Mucosa of descending colon (tissue), 3 donors: ENCODE measurements at regions not wholly inside any gene's neighbourhood (a gene's known extent, or its start where the extent isn't known, plus 50 kb on each side); places are given as distances from the start of the nearest gene placed in this dataset.

Experiments used
- ATAC-seq: fragments of 200-7000 bp; cut with Tn5 transposase; one replicate; pipeline ENCODE4 v1.9.1; 2020; ENCODE audit warnings: mild to moderate bottlenecking, moderate library complexity
- DNase-seq, 3 donors: peaks; one replicate each; pipeline ENCODE4 v3.0.0-alpha.2; 2020
- H3K36me3 ChIP-seq: fragments of 200-600 bp; one replicate; pipeline ENCODE4 v1.8.0; 2021; ENCODE audit warnings: low read depth, mild to moderate bottlenecking
- H3K4me1 ChIP-seq: fragments of 200-600 bp; one replicate; pipeline ENCODE4 v1.8.0; 2021; ENCODE audit warnings: low read depth, mild to moderate bottlenecking
- H3K4me3 ChIP-seq: fragments of 200-600 bp; one replicate; pipeline ENCODE4 v1.8.0; 2021; ENCODE audit warnings: mild to moderate bottlenecking
- H3K9me3 ChIP-seq: fragments of 200-600 bp; one replicate; pipeline ENCODE4 v1.8.0; 2021; ENCODE audit warnings: mild to moderate bottlenecking
- intact Hi-C, 2 donors: fragments of 100-400 bp; cut with DNase I in 1 of 2; cut with micrococcal nuclease in 1 of 2; formaldehyde crosslinking; loops; one replicate each; pipeline versions ENCODE4 v1.11.0 to v1.11.1; 2022; cut with DNase I, micrococcal nuclease
- TF ChIP-seq, protein P1 (sequence below): fragments of 200-600 bp; IDR thresholded peaks from one replicate; pipeline ENCODE4 v1.8.0; 2022; ENCODE audit warnings: antibody characterized with exemption, mild to moderate bottlenecking
- donor health status: DM: no; HTN: no; CAD: no; lungs with moderate emphysema.
- donor health status: DM: no; HTN: no; CAD: no.
- donor health status: DM: no; HTN: yes; CAD: no.

DNA sequence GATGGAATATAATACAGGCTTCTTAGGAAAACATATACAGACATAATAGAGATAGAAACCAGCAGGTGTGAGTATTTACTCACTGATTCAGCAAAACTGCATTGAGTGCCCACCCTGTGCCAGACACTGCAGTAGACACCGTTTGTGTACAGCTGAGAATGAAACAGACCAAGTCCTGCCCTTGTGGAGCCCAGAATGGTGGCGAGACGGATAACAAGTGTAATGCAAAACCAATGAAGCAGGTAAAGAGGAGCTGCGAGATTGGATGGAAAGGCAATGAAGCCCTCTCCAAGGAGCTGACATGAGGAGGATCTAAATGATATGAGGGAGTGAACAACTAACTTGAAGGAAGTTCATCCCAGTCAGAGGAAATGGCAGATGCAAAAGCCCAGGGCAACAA is 256.4 kb downstream of the MEX3B start:
- H3K9me3 ChIP-seq = no peaks in the 10 kb centered on the region
- TF ChIP-seq, protein P1, sequence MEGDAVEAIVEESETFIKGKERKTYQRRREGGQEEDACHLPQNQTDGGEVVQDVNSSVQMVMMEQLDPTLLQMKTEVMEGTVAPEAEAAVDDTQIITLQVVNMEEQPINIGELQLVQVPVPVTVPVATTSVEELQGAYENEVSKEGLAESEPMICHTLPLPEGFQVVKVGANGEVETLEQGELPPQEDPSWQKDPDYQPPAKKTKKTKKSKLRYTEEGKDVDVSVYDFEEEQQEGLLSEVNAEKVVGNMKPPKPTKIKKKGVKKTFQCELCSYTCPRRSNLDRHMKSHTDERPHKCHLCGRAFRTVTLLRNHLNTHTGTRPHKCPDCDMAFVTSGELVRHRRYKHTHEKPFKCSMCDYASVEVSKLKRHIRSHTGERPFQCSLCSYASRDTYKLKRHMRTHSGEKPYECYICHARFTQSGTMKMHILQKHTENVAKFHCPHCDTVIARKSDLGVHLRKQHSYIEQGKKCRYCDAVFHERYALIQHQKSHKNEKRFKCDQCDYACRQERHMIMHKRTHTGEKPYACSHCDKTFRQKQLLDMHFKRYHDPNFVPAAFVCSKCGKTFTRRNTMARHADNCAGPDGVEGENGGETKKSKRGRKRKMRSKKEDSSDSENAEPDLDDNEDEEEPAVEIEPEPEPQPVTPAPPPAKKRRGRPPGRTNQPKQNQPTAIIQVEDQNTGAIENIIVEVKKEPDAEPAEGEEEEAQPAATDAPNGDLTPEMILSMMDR = no peak
- intact Hi-C loops = no loop called here
- DNase-seq (no peak), ATAC-seq (no peak)
- no peaks in the 10 kb centered on the region for H3K36me3 ChIP-seq
- H3K4me3 ChIP-seq = no peak overlapping the region
- no peaks in the 10 kb centered on the region for H3K4me1 ChIP-seq

DNA sequence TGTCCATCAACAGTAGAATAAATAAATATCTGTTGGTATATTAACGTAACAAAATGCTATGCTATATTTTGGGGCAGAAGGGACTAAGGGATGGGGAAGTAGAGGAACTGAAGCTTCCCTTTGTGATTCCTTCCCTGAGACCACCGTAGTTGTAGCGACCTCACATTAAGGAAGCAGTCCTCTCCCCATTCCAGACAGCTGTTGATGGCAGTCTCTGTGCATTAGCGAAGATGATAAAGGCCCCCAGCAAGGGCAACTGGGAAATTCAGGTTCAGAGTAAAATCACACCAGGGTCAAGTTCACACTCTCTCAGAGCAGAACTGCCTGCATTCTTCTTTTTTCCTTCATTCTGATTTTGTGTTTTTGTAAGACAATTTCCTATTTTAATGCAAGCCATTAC is 259.0 kb downstream of the MEX3B start:
- Histone ChIP-seq H3K36me3 (no peaks in the 10 kb centered on the region), H3K4me1 (no peaks in the 10 kb centered on the region), H3K9me3 (no peaks in the 10 kb centered on the region), H3K4me3 (no peak overlapping the region)
- DNase-seq = no peak
- ATAC-seq = no peak
- TF ChIP-seq, protein P1 = no peak
- intact Hi-C loops = no loop called here

DNA sequence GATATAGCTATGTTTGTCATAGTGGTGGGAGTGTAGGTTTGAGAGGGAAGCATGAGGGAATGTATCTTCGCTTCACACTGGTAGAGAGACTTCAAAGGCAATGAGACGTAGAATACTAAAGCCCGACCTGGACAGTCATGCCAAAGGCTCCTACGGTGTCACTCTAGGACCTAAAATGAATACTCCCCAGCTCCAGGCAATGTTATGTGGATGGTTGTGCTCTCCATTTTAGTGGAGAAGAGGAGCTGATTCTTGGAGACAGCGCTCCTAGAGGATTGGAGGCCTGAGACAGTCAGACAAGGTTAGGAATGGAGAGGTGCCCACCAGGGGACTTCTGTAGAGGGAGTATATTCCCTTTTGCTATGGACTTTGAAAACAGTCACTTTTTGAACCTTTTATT is 260.1 kb downstream of the MEX3B start:
- Histone ChIP-seq H3K36me3 (no peaks in the 10 kb centered on the region), H3K9me3 (no peaks in the 10 kb centered on the region), H3K4me3 (no peak overlapping the region), H3K4me1 (no peaks in the 10 kb centered on the region)
- intact Hi-C loops = no loop called here
- DNase-seq (no peak), ATAC-seq (no peak)
- TF ChIP-seq, protein P1 = no peak

DNA sequence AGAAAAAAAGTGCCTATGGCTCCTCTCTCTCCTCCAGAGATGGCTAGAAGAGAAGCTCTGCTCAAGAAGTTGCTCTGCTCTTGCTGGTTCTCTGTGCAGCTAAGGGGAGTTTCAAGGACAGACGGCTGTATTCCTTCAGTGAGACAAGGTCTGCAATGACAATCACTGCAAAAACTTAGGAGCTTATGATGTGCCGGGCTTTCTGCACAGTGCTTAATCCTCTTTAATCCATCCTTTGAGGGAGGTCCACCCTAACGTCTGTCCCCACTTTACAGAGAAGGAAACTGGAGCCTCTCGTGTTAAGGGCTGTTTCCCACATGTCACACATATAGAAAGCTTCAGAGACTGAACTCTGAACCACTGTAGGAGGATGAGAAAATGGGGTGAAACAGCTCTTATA is 260.6 kb downstream of the MEX3B start:
- Histone ChIP-seq H3K4me1 (no peaks in the 10 kb centered on the region), H3K4me3 (no peak overlapping the region), H3K9me3 (no peaks in the 10 kb centered on the region), H3K36me3 (no peaks in the 10 kb centered on the region)
- intact Hi-C loops = no loop called here
- ATAC-seq (no peak), DNase-seq (no peak)
- TF ChIP-seq, protein P1 = no peak

DNA sequence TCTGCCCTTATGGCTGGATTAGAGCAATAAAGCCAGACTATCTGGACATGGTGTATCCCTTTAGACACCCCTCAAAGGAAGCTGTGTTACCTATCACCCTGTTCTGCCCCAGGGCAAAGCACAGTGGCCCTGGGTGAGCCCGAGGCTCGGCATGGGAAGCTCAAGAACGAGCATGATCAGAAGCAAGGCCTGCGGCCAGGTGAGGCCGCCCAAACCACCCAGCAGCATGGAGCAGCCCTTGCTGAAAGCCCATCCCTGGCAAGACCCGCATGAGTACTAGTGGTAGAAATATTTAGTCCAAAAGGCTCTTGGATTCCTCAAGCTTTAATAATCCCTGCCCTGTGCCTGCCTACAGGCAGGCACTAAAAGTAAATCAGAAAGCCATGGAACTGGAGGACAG is 261.1 kb downstream of the MEX3B start:
- TF ChIP-seq, protein P1 = no peak
- Histone ChIP-seq H3K4me3 (no peak overlapping the region), H3K36me3 (no peaks in the 10 kb centered on the region), H3K4me1 (no peaks in the 10 kb centered on the region), H3K9me3 (no peaks in the 10 kb centered on the region)
- intact Hi-C loops = no loop called here
- ATAC-seq = no peak
- no peak for DNase-seq

DNA sequence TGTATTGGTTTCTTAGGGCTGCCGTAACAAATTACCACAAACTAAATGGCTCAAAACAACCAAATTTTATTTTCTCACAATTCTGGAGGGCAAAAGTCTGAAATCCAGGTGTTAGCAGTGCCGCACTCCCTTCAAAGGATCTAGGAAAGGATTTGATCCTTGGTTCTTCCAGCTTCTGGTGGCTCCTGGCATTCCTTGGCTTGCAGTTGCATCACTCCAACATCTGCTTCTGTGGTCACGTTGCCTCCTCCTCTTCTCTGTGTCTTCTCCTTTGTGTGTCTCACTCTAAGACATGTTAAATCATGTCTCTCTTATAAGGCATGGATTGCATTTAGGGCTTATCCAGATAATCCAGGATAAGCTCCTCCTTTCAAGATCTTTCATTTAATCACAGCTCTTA is 262.2 kb downstream of the MEX3B start:
- H3K9me3 ChIP-seq = no peaks in the 10 kb centered on the region
- no peak for DNase-seq
- H3K4me3 ChIP-seq = no peak overlapping the region
- TF ChIP-seq, protein P1 = no peak
- no peak for ATAC-seq
- no peaks in the 10 kb centered on the region for H3K36me3 ChIP-seq
- no peaks in the 10 kb centered on the region for H3K4me1 ChIP-seq
- intact Hi-C loops = no loop called here
